ENCODE measurements at regions not wholly inside any gene's neighbourhood (a gene's known extent, or its start where the extent isn't known, plus 50 kb on each side); places are given as distances from the start of the nearest gene placed in this dataset.

DNA sequence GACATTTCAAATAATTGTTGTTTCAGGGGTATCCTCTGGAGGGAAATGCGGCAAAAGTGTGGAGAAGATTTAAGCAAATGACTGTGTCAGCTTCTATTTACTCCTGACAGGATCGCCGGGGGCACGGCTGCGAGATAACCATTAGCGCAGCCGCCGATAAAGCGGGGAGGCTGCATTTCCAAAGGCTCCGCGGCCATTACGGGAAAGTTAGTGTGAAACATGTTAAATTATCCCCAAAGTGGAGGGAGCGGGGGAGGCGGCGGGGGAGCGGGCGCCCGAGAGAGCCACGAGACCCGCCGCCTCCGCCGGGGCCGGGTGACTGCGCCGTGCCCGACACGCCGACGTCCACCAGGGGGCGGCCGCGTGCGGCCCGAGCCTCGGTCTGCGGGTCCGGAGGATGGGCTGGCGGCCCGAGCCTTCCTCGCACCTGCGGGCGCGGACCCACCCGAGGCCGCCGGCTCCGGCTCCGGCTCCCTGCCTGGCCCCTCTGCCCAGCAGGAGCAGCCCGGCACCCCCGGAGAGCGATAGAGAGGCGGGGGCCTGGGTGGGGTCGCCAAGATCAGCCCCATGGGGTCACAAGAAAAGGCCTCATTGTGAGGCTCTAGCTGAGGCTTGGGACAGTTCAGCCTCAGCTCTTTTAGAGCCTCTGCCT, 74.4 kb upstream of the PAX2 start:
- H3K36me3 ChIP-seq (ENCODE audit: insufficient read depth, low read length) = no peaks in the 10 kb centered on the region
- DNase-seq = peak; percentile 22 to 64 (median 41)
- H3K4me3 ChIP-seq (ENCODE audit: low read length) = no peak overlapping the region
- H3K4me3 Mint-ChIP-seq = peak overlapping the region in 6 of 7 donors; percentile 29 to 84 (median 40)
- POLR2A ChIA-PET = no interaction called here
- H3K27me3 ChIP-seq (ENCODE audit: insufficient read depth, low read length, poor library complexity, severe bottlenecking) = peaks cover 43% of the 10 kb centered on the region
- no peaks in the 10 kb centered on the region for H3K9me3 Mint-ChIP-seq
- no peaks in the 10 kb centered on the region for H3K36me3 Mint-ChIP-seq
- H3K27ac ChIP-seq (ENCODE audit: low read depth, low read length) = no peak overlapping the region
- no peaks in the 10 kb centered on the region for H3K4me1 ChIP-seq (ENCODE audit: insufficient read depth, low read length)
- CTCF ChIA-PET = interaction anchor here (0.7 to 2.7 kb wide), 3 partner anchors 73 to 208 kb away, joined by 3 to 6 read pairs (median 3); no protein-coding TSS in a partner anchor
- peaks cover 56 to 80% of the 10 kb centered on the region in 2 donors for H3K27me3 Mint-ChIP-seq
- no peaks in the 10 kb centered on the region for H3K9me3 ChIP-seq (ENCODE audit: low read length)
- peaks cover 7 to 10% (median 9%) of the 10 kb centered on the region in 3 donors for H3K4me1 Mint-ChIP-seq
- H3K27ac Mint-ChIP-seq = no peak overlapping the region

DNA sequence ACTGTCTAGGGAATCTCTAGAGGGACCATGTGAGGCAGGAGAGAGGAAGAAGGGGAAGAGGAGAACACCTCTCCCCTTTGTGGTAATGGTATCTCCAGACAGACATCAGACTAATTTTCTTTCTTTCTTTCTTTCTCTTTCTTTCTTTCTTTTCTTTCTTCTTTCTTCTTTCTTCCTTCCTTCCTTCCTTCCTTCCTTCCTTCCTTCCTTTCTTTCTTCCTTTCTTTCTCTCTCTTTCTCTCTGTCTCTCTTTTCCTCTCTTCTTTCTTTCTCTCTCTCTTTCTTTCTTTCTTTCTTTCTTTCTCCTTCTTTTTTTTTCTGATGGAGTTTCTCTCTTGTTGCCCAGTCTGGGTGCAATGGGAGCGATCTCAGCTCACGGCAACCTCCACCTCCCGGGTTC, 73.2 kb upstream of the PAX2 start:
- H3K27me3 ChIP-seq (ENCODE audit: insufficient read depth, low read length, poor library complexity, severe bottlenecking) = peaks cover 42% of the 10 kb centered on the region
- Mint-ChIP-seq H3K36me3 (no peaks in the 10 kb centered on the region), H3K27ac (no peak overlapping the region), H3K9me3 (no peaks in the 10 kb centered on the region), H3K4me1 (peaks cover 7 to 10% (median 9%) of the 10 kb centered on the region in 3 donors), H3K27me3 (peaks cover 61 to 80% of the 10 kb centered on the region in 2 donors), H3K4me3 (no peak overlapping the region)
- H3K4me1 ChIP-seq (ENCODE audit: insufficient read depth, low read length) = no peaks in the 10 kb centered on the region
- H3K4me3 ChIP-seq (ENCODE audit: low read length) = no peak overlapping the region
- ChIA-PET POLR2A (no interaction called here), CTCF (interaction anchor here (2.7 kb wide), 1 partner anchor 71 kb away, joined by 6 read pairs; no protein-coding TSS in a partner anchor)
- H3K27ac ChIP-seq (ENCODE audit: low read depth, low read length) = no peak overlapping the region
- no peaks in the 10 kb centered on the region for H3K36me3 ChIP-seq (ENCODE audit: insufficient read depth, low read length)
- DNase-seq = no peak
- H3K9me3 ChIP-seq (ENCODE audit: low read length) = no peaks in the 10 kb centered on the region

DNA sequence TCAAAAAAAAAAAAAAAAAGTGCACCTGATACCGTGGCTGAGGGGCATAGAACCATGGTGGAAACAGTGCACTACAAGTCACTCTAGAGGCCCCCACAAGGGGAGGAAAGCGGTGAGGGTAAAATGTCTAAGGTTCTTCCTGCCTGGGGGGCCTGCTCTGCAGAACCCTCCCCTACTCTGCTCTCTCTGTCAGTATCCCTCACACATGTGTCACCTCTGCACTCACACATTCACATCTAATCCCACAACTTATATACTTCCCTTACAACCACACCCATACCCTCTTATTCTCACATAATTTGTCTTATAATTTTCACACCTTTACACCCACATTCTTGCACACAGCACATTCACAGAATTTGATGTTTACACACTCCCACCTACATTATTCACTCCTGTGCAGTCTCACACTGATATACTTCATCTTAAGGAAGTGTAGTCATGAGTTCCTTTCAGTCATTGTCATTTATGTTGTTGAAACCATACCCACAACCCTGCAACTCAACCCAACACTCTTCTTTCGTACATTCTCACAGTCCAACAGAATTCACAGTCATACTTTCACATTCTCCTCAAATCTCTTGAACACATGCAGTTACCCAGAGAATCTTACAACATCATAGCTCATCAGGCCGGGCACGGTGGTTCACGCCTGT, 68.0 kb upstream of the PAX2 start:
- no peaks in the 10 kb centered on the region for H3K4me1 ChIP-seq (ENCODE audit: insufficient read depth, low read length)
- peaks cover 21% of the 10 kb centered on the region for H3K27me3 ChIP-seq (ENCODE audit: insufficient read depth, low read length, poor library complexity, severe bottlenecking)
- Mint-ChIP-seq H3K27me3 (peaks cover 53 to 72% of the 10 kb centered on the region in 2 donors), H3K9me3 (peaks cover 0 to 5% (median under 1%) of the 10 kb centered on the region in 5 donors), H3K27ac (no peak overlapping the region), H3K4me3 (no peak overlapping the region), H3K4me1 (peaks cover 0 to 5% (median 0%) of the 10 kb centered on the region in 3 donors), H3K36me3 (no peaks in the 10 kb centered on the region)
- H3K9me3 ChIP-seq (ENCODE audit: low read length) = no peaks in the 10 kb centered on the region
- ChIA-PET CTCF (no interaction called here), POLR2A (no interaction called here)
- H3K27ac ChIP-seq (ENCODE audit: low read depth, low read length) = no peak overlapping the region
- DNase-seq = no peak
- no peak overlapping the region for H3K4me3 ChIP-seq (ENCODE audit: low read length)
- no peaks in the 10 kb centered on the region for H3K36me3 ChIP-seq (ENCODE audit: insufficient read depth, low read length)

DNA sequence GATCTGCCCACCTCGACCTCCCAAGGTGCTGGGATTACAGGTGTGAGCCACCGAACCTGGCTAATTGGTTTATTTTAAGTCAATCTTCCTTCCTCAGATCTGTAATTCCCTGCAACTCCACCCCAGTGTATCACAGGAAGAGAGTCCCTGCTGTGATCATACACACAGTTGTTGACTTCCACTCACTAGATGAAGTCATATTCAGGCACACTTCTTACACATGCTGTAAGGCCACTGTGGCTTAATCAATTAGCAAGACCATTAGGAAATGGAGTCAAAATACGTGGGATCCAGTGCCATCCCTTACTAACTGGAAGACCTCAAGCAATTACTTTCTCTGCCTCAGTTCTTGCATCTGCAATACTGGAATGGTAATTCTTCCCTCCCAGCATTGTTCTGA, 66.1 kb upstream of the PAX2 start:
- H3K36me3 ChIP-seq (ENCODE audit: insufficient read depth, low read length) = no peaks in the 10 kb centered on the region
- peaks cover 53 to 70% of the 10 kb centered on the region in 2 donors for H3K27me3 Mint-ChIP-seq
- no peak overlapping the region for H3K27ac ChIP-seq (ENCODE audit: low read depth, low read length)
- CTCF ChIA-PET = no interaction called here
- H3K4me1 ChIP-seq (ENCODE audit: insufficient read depth, low read length) = no peaks in the 10 kb centered on the region
- no peaks in the 10 kb centered on the region for H3K9me3 ChIP-seq (ENCODE audit: low read length)
- DNase-seq = no peak
- H3K27me3 ChIP-seq (ENCODE audit: insufficient read depth, low read length, poor library complexity, severe bottlenecking) = peaks cover 35% of the 10 kb centered on the region
- H3K9me3 Mint-ChIP-seq = peaks cover 0 to 5% (median 2%) of the 10 kb centered on the region in 5 donors
- H3K4me3 Mint-ChIP-seq = peak overlapping the region in 1 of 7 donors; percentile 23
- peaks cover 0 to 12% (median 0%) of the 10 kb centered on the region in 3 donors for H3K4me1 Mint-ChIP-seq
- H3K27ac Mint-ChIP-seq = no peak overlapping the region
- POLR2A ChIA-PET = no interaction called here
- H3K36me3 Mint-ChIP-seq = peaks cover 0 to 4% (median 0%) of the 10 kb centered on the region in 3 donors
- H3K4me3 ChIP-seq (ENCODE audit: low read length) = no peak overlapping the region

DNA sequence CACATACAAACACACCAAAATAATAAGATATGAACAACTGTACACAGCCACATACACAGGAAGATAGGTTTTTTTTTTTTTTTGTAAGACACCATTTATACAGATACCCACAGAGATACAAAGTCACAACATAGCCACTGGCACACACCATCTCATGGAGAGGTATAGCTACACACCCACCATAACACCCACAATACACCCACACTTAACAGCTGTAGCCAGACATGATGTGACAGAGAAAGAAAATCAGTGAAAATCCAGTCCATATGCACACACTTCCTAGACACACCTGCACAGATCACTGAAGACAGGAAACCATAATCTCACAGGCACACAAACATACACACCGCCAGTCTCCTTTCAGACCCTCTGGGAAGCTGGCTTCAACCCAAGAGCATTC, 62.4 kb upstream of the PAX2 start:
- H3K27me3 ChIP-seq (ENCODE audit: insufficient read depth, low read length, poor library complexity, severe bottlenecking) = peaks cover 42% of the 10 kb centered on the region
- no peak overlapping the region for H3K27ac ChIP-seq (ENCODE audit: low read depth, low read length)
- H3K27ac Mint-ChIP-seq = peak overlapping the region in 1 of 8 donors; percentile 26
- H3K36me3 Mint-ChIP-seq = peaks cover 0 to 4% (median 3%) of the 10 kb centered on the region in 3 donors
- H3K4me1 ChIP-seq (ENCODE audit: insufficient read depth, low read length) = no peaks in the 10 kb centered on the region
- POLR2A ChIA-PET = no interaction called here
- no peak for DNase-seq
- H3K9me3 ChIP-seq (ENCODE audit: low read length) = no peaks in the 10 kb centered on the region
- CTCF ChIA-PET = no interaction called here
- H3K36me3 ChIP-seq (ENCODE audit: insufficient read depth, low read length) = no peaks in the 10 kb centered on the region
- peaks cover 62 to 86% of the 10 kb centered on the region in 2 donors for H3K27me3 Mint-ChIP-seq
- H3K9me3 Mint-ChIP-seq = peaks cover 0 to 5% (median 2%) of the 10 kb centered on the region in 5 donors
- no peak overlapping the region for H3K4me3 Mint-ChIP-seq
- H3K4me1 Mint-ChIP-seq = peaks cover 0 to 14% (median 0%) of the 10 kb centered on the region in 3 donors
- H3K4me3 ChIP-seq (ENCODE audit: low read length) = no peak overlapping the region

DNA sequence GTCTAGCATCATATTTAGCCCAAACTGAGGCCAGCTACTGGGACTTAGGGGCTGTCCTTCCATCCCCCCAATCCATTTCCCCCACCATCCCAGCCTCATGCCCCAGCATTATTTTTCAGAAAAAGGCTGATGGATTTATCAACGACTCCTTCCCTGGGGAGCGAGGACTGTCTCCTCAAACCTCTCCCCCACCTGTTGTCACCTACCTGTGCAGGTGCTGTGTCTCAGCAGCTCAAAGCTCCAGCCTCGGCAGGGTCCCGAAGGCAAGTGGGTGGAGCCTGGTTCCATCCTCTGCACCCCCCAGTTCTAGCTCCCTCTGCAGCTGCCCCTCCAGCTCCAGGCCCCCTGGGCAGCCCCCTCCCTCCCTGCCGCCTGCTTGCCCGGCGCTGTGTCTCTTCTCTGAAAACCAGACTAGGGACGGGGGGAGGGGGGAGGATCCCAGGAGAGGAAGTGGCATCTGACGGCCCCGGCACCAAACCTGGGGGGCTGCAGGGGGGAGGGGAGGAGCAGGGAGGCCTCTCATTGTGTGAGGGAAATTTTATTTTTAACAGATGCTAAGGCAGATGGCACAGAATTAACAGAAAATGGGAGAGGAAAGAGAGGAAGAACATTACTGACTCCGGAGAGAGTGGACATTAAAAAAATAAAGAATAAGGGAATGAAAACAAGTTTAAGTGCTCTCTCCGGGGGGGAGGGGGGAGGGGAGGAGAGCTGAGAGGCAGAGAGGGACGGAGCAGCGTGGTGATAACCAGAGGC, 61.7 kb upstream of the PAX2 start:
- DNase-seq = no peak
- H3K27ac ChIP-seq (ENCODE audit: low read depth, low read length) = no peak overlapping the region
- POLR2A ChIA-PET = no interaction called here
- H3K4me3 ChIP-seq (ENCODE audit: low read length) = no peak overlapping the region
- Mint-ChIP-seq H3K27me3 (peaks cover 63 to 88% of the 10 kb centered on the region in 2 donors), H3K4me1 (peaks cover 0 to 14% (median 0%) of the 10 kb centered on the region in 3 donors), H3K36me3 (peaks cover 0 to 4% (median 3%) of the 10 kb centered on the region in 3 donors), H3K4me3 (no peak overlapping the region), H3K27ac (no peak overlapping the region), H3K9me3 (peaks cover 0 to 5% (median 2%) of the 10 kb centered on the region in 5 donors)
- H3K27me3 ChIP-seq (ENCODE audit: insufficient read depth, low read length, poor library complexity, severe bottlenecking) = peaks cover 42% of the 10 kb centered on the region
- CTCF ChIA-PET = no interaction called here
- no peaks in the 10 kb centered on the region for H3K9me3 ChIP-seq (ENCODE audit: low read length)
- no peaks in the 10 kb centered on the region for H3K36me3 ChIP-seq (ENCODE audit: insufficient read depth, low read length)
- no peaks in the 10 kb centered on the region for H3K4me1 ChIP-seq (ENCODE audit: insufficient read depth, low read length)

DNA sequence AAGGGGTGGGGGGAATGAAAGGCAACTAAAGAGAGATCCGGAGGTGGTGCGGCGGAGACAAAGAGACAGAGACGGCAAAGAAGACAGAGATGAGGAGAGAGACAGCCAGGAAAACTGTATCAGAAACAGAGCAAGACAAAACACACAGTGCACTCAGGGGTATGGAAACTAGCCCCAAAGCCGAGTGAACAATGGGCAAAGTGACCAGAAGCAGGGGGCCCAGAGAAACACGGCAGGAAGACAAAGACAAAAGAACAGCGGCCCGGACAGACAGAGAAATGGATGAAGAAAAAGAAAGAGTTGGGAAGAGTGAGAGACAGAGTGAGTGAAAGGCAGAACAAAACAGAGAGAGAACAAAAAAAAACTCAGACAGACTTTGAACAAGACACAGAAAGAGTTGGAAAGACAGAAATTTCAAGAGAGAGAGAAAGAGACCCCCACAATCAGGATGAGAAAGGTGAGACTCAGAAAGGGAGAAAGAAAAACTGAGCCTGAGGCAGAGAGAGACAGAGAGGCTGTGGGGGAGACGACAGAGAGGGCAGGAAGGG, 60.6 kb upstream of the PAX2 start:
- H3K27me3 ChIP-seq (ENCODE audit: insufficient read depth, low read length, poor library complexity, severe bottlenecking) = peaks cover 41% of the 10 kb centered on the region

More for the DNA sequence above, 60.6 kb upstream of the PAX2 start:
- peaks cover 0 to 2% (median 0%) of the 10 kb centered on the region in 5 donors for H3K9me3 Mint-ChIP-seq
- Histone ChIP-seq H3K36me3 (ENCODE audit: insufficient read depth, low read length) (no peaks in the 10 kb centered on the region), H3K4me1 (ENCODE audit: insufficient read depth, low read length) (no peaks in the 10 kb centered on the region), H3K9me3 (ENCODE audit: low read length) (no peaks in the 10 kb centered on the region), H3K4me3 (ENCODE audit: low read length) (no peak overlapping the region), H3K27ac (ENCODE audit: low read depth, low read length) (no peak overlapping the region)
- CTCF ChIA-PET = no interaction called here
- no peak for DNase-seq
- H3K27ac Mint-ChIP-seq = no peak overlapping the region
- no peak overlapping the region for H3K4me3 Mint-ChIP-seq
- H3K4me1 Mint-ChIP-seq = peaks cover 0 to 14% (median 0%) of the 10 kb centered on the region in 3 donors
- peaks cover 70 to 89% of the 10 kb centered on the region in 2 donors for H3K27me3 Mint-ChIP-seq
- POLR2A ChIA-PET = no interaction called here
- peaks cover 0 to 4% (median 3%) of the 10 kb centered on the region in 3 donors for H3K36me3 Mint-ChIP-seq
